ENCODE measurements at regions not wholly inside any gene's neighbourhood (a gene's known extent, or its start where the extent isn't known, plus 50 kb on each side); places are given as distances from the start of the nearest gene placed in this dataset.

- Mint-ChIP-seq H3K4me3 (ENCODE audit: unreplicated experiment) (no peak overlapping the region), H3K36me3 (ENCODE audit: low read depth) (no peaks in the 10 kb centered on the region), H3K9me3 (ENCODE audit: low read depth) (no peaks in the 10 kb centered on the region), H3K27me3 (ENCODE audit: low read depth) (peaks cover 26% of the 10 kb centered on the region), H3K27ac (ENCODE audit: unreplicated experiment) (no peak overlapping the region), H3K4me1 (ENCODE audit: low read depth) (no peaks in the 10 kb centered on the region)
- no peak for DNase-seq (ENCODE audit: low spot score)
- TF ChIP-seq CTCF (IDR thresholded peaks at IDR 0.05), result no peak
Measured at GRCh38 chr5:96506866-96507527, 73.9 kb upstream of the PCSK1 start.

DNA sequence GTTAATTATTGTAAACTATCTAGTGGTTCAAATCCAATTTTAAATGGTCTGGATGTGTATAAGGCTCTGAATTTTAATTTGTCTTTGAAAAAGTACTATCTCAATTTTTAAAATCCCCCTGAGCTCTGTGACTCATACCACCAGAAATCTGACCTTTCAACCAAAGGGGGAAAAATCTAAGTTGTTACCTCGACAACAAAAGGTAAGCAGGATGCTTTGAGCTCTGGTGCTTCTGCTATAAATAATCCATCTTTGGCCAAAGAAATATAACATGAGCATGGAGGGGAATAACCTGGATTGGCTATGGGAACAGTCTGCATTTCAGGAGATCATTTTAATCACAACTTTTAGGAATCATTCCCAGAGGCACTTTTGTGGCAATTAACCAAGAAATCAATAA lies 76.3 kb upstream of the PCSK1 start:
- TF ChIP-seq CTCF (IDR thresholded peaks at IDR 0.05), result no peak
- Mint-ChIP-seq H3K36me3 (ENCODE audit: low read depth) (no peaks in the 10 kb centered on the region), H3K27me3 (ENCODE audit: low read depth) (peaks cover 25% of the 10 kb centered on the region), H3K9me3 (ENCODE audit: low read depth) (no peaks in the 10 kb centered on the region), H3K27ac (ENCODE audit: unreplicated experiment) (no peak overlapping the region), H3K4me3 (ENCODE audit: unreplicated experiment) (no peak overlapping the region), H3K4me1 (ENCODE audit: low read depth) (no peaks in the 10 kb centered on the region)
- no peak for DNase-seq (ENCODE audit: low spot score)

DNA sequence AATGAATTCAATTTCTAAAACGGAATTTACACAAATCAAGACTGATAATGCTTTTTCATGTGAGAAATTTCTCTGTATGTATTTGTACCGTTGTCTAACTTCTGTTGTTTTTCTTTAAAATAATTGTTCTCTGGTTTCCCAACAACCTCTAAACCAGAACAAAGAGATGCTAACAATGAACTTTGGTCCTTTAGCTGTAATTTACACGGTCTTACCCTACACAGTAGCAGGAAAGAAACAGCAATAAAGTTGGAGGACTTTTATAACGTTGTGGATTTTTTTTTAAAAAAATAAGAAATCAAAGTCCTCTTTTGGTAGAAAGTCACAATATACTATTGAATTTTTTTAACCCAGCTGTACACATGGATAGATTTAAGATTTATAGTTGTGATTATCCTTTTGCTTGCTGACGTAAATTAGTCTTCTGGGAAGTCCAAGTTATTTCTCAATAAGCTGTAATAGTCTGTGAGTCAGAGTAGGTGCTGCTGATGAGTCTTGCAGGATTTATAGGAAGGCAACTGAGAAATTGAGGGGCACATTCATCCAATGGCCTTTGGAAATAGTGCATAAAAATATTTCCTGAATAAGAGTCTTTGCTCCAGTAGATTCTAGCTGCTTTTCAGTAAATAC lies 76.8 kb upstream of the PCSK1 start:
- no peak for TF ChIP-seq CTCF (IDR thresholded peaks at IDR 0.05)
- H3K4me3 Mint-ChIP-seq (ENCODE audit: unreplicated experiment), result no peak overlapping the region
- no peaks in the 10 kb centered on the region for H3K4me1 Mint-ChIP-seq (ENCODE audit: low read depth)
- H3K27me3 Mint-ChIP-seq (ENCODE audit: low read depth), result peaks cover 20% of the 10 kb centered on the region
- no peak overlapping the region for H3K27ac Mint-ChIP-seq (ENCODE audit: unreplicated experiment)
- H3K36me3 Mint-ChIP-seq (ENCODE audit: low read depth), result no peaks in the 10 kb centered on the region
- DNase-seq (ENCODE audit: low spot score), result no peak
- no peaks in the 10 kb centered on the region for H3K9me3 Mint-ChIP-seq (ENCODE audit: low read depth)

- no peak for TF ChIP-seq CTCF (IDR thresholded peaks at IDR 0.05)
- no peak overlapping the region for H3K27ac Mint-ChIP-seq (ENCODE audit: unreplicated experiment)
- H3K27me3 Mint-ChIP-seq (ENCODE audit: low read depth), result peaks cover 22% of the 10 kb centered on the region
- no peak overlapping the region for H3K4me3 Mint-ChIP-seq (ENCODE audit: unreplicated experiment)
- no peaks in the 10 kb centered on the region for H3K36me3 Mint-ChIP-seq (ENCODE audit: low read depth)
- DNase-seq (ENCODE audit: low spot score), result no peak
- H3K4me1 Mint-ChIP-seq (ENCODE audit: low read depth), result no peaks in the 10 kb centered on the region
- H3K9me3 Mint-ChIP-seq (ENCODE audit: low read depth), result no peaks in the 10 kb centered on the region
Measured at GRCh38 chr5:96516631-96517071, 83.6 kb upstream of the PCSK1 start.

DNA sequence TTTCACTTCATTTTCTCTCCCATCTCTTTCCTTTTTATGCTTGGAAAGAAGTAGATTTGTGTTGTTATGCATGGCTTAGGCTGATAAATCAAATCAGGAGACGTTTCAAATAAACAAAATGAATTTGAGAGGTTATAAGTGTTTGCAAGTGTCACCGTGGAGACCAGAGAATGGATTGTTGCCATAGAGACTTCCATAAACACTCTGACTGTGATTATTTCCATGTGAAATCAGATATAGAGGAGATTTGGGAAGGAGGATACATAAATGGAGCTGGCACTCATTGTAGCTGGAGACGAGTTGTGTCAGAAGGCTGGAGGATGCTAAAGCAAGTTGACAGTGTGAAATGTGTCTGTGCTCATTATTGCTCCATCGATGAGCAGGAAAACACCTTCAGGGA lies 84.2 kb upstream of the PCSK1 start:
- TF ChIP-seq CTCF (IDR thresholded peaks at IDR 0.05), result no peak

More for the DNA sequence above, 84.2 kb upstream of the PCSK1 start:
- Mint-ChIP-seq H3K27ac (ENCODE audit: unreplicated experiment) (no peak overlapping the region), H3K36me3 (ENCODE audit: low read depth) (no peaks in the 10 kb centered on the region), H3K4me1 (ENCODE audit: low read depth) (no peaks in the 10 kb centered on the region), H3K4me3 (ENCODE audit: unreplicated experiment) (no peak overlapping the region), H3K27me3 (ENCODE audit: low read depth) (peaks cover 20% of the 10 kb centered on the region), H3K9me3 (ENCODE audit: low read depth) (no peaks in the 10 kb centered on the region)
- no peak for DNase-seq (ENCODE audit: low spot score)
